OCI-LY7 (cell line): ENCODE measurements at regions not wholly inside any gene's neighbourhood (a gene's known extent, or its start where the extent isn't known, plus 50 kb on each side); places are given as distances from the start of the nearest gene placed in this dataset.

ENCODE experiments used
- BruUV-seq: library from RNA; stranded (reverse); fragments of 400-500 nt; replicated peaks from 2 replicates; lab custom pipeline; 2021; lab: Mats Ljungman, UMichigan
- CTCF ChIA-PET: fragments of 300-600 bp; sonication (Branson Sonifier 250); formaldehyde crosslinking; loops from one replicate; lab custom pipeline; 2022; ENCODE audit warnings: antibody characterized with exemption; ENCODE audit not compliant: unreplicated experiment; lab: Charles Lee
- POLR2A ChIA-PET: fragments of 300-600 bp; sonication (Branson Sonifier 250); formaldehyde crosslinking; loops from one replicate; lab custom pipeline; 2022; ENCODE audit warnings: antibody characterized with exemption; lab: Charles Lee
- DNase-seq: peaks from one replicate; pipeline ENCODE4 v3.0.0-alpha.2; 2015; ENCODE audit warnings: low spot score
- H2AFZ ChIP-seq: fragments of 200-600 bp; sonication (generic), shearing (Covaris generic); 2 replicates; pipeline ENCODE4 v1.6.1; 2014; ENCODE audit warnings: mild to moderate bottlenecking, antibody characterized with exemption, low read length, moderate library complexity
- H3K27ac ChIP-seq: fragments of 200-600 bp; sonication (generic); 2 replicates; pipeline ENCODE4 v1.5.1; 2014; ENCODE audit warnings: mixed run types, low read depth, mild to moderate bottlenecking, moderate library complexity, low read length, inconsistent platforms; ENCODE audit not compliant: poor library complexity, severe bottlenecking
- H3K36me3 ChIP-seq: fragments of 200-600 bp; sonication (generic); 2 replicates; pipeline ENCODE4 v1.6.1; 2014; ENCODE audit warnings: mild to moderate bottlenecking, antibody characterized with exemption, low read length, moderate library complexity, mixed read lengths; ENCODE audit not compliant: insufficient read depth
- H3K4me1 ChIP-seq: fragments of 200-600 bp; sonication (generic); 2 replicates; pipeline ENCODE4 v1.5.1; 2014; ENCODE audit warnings: mild to moderate bottlenecking, low read length; ENCODE audit not compliant: insufficient read depth, poor library complexity, severe bottlenecking
- H3K4me2 ChIP-seq: fragments of 200-600 bp; sonication (generic); 2 replicates; pipeline ENCODE4 v1.6.1; 2014; ENCODE audit warnings: mild to moderate bottlenecking, low read length
- H3K4me3 ChIP-seq: fragments of 200-600 bp; sonication (generic); 2 replicates; pipeline ENCODE4 v1.5.1; 2014; ENCODE audit warnings: mild to moderate bottlenecking, low read depth, low read length; ENCODE audit not compliant: poor library complexity, severe bottlenecking
- H3K79me2 ChIP-seq: fragments of 200-600 bp; sonication (generic); 2 replicates; pipeline ENCODE4 v1.6.1; 2016; ENCODE audit warnings: low read depth, mild to moderate bottlenecking, low read length, moderate library complexity, mixed read lengths; ENCODE audit not compliant: insufficient read depth
- H3K9me2 ChIP-seq: fragments of 200-600 bp; sonication (generic); 2 replicates; pipeline ENCODE4 v1.6.1; 2016; ENCODE audit warnings: mild to moderate bottlenecking, low read length, mixed read lengths; ENCODE audit not compliant: insufficient read depth
- H3K9me3 ChIP-seq: fragments of 200-600 bp; sonication (generic); 2 replicates; pipeline ENCODE4 v1.6.1; 2014; ENCODE audit warnings: mild to moderate bottlenecking, mixed run types, low read length, mixed read lengths
- H4K20me1 ChIP-seq: fragments of 200-600 bp; sonication (generic); 2 replicates; pipeline ENCODE4 v1.6.1; 2014; ENCODE audit warnings: mild to moderate bottlenecking, antibody characterized with exemption, low read length, moderate library complexity, mixed read lengths; ENCODE audit not compliant: insufficient read depth
- CTCF ChIP-seq: fragments of 200-600 bp; sonication (generic); conservative IDR thresholded peaks from 2 replicates; pipeline ENCODE4 v1.5.1; 2014; ENCODE audit warnings: mild to moderate bottlenecking, antibody characterized with exemption, low read length, moderate library complexity, mixed read lengths
- EZH2phosphoT487 ChIP-seq: fragments of 200-600 bp; sonication (generic); IDR thresholded peaks from 2 replicates; pipeline ENCODE4 v1.6.1; 2018; ENCODE audit warnings: low read depth, borderline replicate concordance, mild to moderate bottlenecking, mixed run types, antibody characterized with exemption, low read length, moderate library complexity, mixed read lengths
- intact Hi-C: fragments of 100-400 bp; cut with micrococcal nuclease; formaldehyde crosslinking; loops from one replicate; pipeline ENCODE4 v1.10.0; 2022; ENCODE audit not compliant: unreplicated experiment

- DNase-seq: no peak
- Histone ChIP-seq H3K4me2 (no peak overlapping the region), H3K4me1 (no peaks in the 10 kb centered on the region), H3K79me2 (no peaks in the 10 kb centered on the region), H3K9me2 (no peaks in the 10 kb centered on the region), H4K20me1 (no peaks in the 10 kb centered on the region), H2AFZ (no peak overlapping the region), H3K9me3 (no peaks in the 10 kb centered on the region), H3K27ac (no peak overlapping the region), H3K36me3 (no peaks in the 10 kb centered on the region), H3K4me3 (no peak overlapping the region)
- intact Hi-C loops: no loop called here
- ChIA-PET CTCF (no interaction called here), POLR2A (interaction anchor here (0.6 kb wide), 2 partner anchors 10 to 185 kb away, joined by 3 read pairs; no protein-coding TSS in a partner anchor)
- BruUV-seq: no TSS peak
- no peak for TF ChIP-seq CTCF
Measured at GRCh38 chr2:235279965-235280364, 213.9 kb upstream of the AGAP1 start.

GRCh38 chr2:235283246-235283645 lies 210.6 kb upstream of the AGAP1 start:
- intact Hi-C loops: no loop called here
- no peak overlapping the region for H3K27ac ChIP-seq
- H3K79me2 ChIP-seq: no peaks in the 10 kb centered on the region
- TF ChIP-seq CTCF (no peak), EZH2phosphoT487 (no peak)
- no peaks in the 10 kb centered on the region for H3K9me3 ChIP-seq
- H3K4me1 ChIP-seq: no peaks in the 10 kb centered on the region
- H4K20me1 ChIP-seq: no peaks in the 10 kb centered on the region
- CTCF ChIA-PET: no interaction called here
- H3K9me2 ChIP-seq: no peaks in the 10 kb centered on the region
- no peaks in the 10 kb centered on the region for H3K36me3 ChIP-seq
- POLR2A ChIA-PET: interaction anchor here (0.6 to 0.7 kb wide), 4 partner anchors 27 to 1719 kb away, joined by 3 to 6 read pairs (median 4); no protein-coding TSS in a partner anchor
- no TSS peak for BruUV-seq
- no peak overlapping the region for H3K4me3 ChIP-seq
- no peak overlapping the region for H2AFZ ChIP-seq
- no peak for DNase-seq
- H3K4me2 ChIP-seq: no peak overlapping the region

DNA sequence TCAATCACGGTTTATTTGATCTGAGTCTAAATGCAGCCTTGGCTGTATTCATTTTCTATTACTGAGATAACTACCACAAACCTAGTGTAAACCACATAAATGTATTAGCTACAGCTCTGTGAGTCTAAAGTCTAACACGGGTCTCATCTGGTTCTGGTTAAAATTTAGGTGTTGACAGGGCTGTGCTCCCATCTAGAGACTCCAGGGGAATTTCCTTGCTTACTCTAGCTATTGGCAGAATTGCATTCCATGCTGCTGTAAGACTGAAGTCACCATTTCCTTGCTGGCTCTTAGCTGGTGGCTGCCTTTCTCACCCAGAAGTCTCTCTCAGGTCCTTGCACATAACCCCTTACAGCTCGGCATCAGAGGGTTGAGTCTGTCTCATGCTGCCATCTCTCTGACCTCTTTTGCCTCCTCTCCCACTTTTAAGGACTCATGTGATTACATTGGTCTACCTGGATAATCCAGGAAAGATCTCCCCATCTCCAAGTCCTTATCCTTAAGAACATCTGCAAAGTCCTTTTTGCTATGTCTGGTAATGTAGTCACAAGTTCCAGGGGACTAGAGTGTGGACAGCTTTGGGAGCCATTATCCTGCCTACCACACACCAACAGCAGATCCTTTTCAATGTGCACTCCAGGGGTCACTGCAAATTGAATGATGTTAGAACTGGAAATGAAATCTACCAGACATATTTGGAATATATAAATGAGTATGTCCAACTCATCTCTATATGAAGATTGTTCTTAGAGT lies 207.0 kb upstream of the AGAP1 start:
- TF ChIP-seq CTCF: no peak
- TF ChIP-seq EZH2phosphoT487: no peak
- no peaks in the 10 kb centered on the region for H4K20me1 ChIP-seq
- no peak for DNase-seq
- H3K79me2 ChIP-seq: no peaks in the 10 kb centered on the region
- CTCF ChIA-PET: no interaction called here
- POLR2A ChIA-PET: no interaction called here
- H3K4me2 ChIP-seq: no peak overlapping the region
- BruUV-seq: no TSS peak
- H3K9me3 ChIP-seq: no peaks in the 10 kb centered on the region
- no peaks in the 10 kb centered on the region for H3K4me1 ChIP-seq
- intact Hi-C loops: no loop called here
- no peak overlapping the region for H2AFZ ChIP-seq
- H3K27ac ChIP-seq: no peak overlapping the region
- no peaks in the 10 kb centered on the region for H3K36me3 ChIP-seq
- no peak overlapping the region for H3K4me3 ChIP-seq
- H3K9me2 ChIP-seq: no peaks in the 10 kb centered on the region
